HG03139 (cell line): ENCODE measurements at regions not wholly inside any gene's neighbourhood (a gene's known extent, or its start where the extent isn't known, plus 50 kb on each side); places are given as distances from the start of the nearest gene placed in this dataset.

ENCODE experiments used
- ATAC-seq: cut with Tn5 transposase; IDR thresholded peaks from one replicate; pipeline ENCODE4 v1.9.1; 2021; ENCODE audit not compliant: unreplicated experiment

- ATAC-seq = no peak
These were observed 140.5 kb downstream of the TSN start for GRCh38 chr2:121895723-121896571.

GRCh38 chr2:121897335-121897970 lies 142.0 kb downstream of the TSN start:
- peak; percentile 86 for ATAC-seq

DNA sequence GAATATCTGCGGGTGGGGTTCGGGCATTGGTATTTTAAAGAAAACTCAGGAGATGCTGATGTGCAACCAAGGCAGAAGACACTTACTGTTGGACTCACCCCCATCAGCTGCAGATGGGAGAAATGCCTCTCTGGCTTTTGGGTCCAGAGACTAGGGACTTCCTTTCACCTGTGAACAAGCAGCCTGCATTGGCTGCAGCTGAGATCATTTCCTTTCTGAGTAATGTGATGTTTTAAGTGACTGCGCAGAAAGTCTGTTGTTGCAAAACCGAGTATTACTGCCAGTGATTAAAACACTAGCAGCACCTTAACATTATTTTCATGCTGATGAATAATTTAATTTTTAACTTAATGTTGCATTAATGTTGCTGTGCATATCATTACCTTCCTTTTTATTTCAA lies 143.0 kb downstream of the TSN start:
- no peak for ATAC-seq

DNA sequence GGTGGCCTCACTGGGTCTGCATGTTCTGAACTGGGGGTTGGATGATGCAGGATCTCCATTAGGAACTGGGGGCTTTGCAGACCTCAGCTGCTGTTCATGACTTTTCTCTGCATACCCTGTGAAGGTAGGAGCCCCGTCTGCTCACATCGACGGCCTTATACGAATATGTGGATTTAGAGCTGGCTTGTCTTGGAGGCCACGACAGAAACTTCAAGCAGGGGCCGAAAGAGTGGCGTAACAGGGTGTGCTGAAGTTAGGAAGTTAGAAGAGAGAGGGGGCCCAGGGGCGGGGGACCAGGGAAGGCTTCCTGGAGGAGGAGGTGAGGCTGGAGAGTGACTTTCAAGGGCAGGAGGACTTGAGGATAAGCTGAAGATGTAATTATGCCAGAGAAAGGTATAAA lies 144.9 kb downstream of the TSN start:
- ATAC-seq = no peak

DNA sequence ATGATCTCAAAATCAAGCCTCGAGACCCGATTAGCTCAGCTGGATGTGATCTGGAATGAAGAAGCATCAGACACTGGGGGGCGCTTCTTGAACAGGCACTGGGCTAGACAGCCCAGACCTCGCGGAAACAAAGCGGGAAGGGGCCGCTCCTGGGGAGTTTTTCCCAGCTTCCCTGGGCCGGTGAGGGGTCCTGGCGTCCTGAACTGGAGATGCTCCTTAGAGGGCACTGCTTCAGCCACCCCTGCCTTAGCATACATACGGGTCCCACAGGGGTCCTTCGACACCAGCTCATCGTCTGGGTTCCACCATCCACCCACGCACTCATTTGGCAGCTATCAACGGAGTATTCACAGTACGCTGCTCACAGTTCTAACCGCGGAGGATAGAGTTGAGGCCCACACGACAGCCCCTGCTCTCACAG lies 146.7 kb downstream of the TSN start:
- no peak for ATAC-seq

DNA sequence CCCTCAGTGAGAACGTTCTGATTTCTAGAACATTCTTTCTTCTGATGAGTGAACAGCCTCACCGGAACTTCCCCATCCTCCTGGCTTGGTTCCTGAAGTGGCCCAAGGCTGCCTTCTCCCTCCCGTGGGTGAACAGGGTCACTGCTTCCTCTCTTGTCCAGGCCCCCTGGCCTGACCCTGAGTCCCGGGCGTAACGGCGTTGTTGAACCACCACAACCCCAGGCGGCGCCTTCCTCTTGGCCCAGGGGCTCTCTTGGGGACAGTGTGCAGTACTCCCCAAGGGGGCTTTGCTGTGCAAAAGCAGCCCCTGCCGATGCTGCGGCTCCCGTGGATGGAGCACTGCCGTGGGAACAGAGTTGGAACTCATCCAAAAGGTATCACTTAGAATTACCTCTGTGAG lies 147.2 kb downstream of the TSN start:
- ATAC-seq = no peak

DNA sequence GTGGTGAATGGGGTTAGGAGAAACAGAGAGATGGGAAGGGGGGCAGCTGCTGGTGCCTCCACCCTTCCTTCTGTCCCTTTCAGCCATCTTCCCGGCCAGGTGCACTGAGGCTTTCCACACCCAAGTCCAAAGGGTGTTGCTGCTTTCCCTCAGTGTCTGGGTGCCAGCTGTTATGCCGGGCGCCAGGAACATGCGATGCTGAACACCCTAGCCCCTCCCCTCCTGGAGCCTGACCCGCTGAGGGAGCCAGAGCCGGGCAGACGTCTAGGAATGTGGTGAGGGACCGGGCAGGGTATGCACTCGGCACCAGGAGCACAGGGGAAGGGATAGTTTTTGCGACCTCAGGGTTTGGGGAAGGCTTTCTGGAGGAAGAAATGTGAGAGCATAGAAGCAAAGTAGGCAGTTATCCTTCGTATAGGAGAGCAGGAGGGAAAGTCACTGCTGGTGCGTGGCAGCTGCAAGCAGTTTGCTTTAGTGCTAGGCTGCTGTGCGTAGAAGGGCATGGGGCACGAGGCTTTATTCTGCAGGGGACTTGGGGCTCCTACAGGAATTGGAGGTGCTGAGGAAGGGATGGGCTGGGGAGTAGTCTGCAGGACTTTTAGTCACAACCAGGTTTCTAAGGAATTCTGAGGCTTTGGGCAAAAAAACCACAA lies 147.7 kb downstream of the TSN start:
- no peak for ATAC-seq

DNA sequence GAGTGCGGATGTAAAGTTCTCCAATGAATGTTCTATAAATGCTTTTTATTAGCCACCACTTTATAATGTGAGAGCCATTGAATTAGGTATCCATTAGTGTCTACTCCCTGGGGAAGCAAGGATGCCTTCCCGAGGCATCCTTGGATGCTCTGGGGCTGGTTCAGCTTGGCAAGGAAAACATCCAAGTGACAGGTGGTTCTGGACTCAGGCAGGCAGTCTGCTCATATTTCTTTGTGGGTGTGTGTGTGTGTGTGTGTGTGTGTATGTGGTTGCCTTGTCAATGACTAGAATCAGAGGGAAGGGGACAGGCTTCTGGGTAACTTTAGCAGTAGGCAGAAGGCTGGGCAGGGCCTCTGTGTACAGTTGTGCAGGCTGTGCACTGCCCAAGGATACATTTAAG lies 149.2 kb downstream of the TSN start:
- ATAC-seq = no peak

GRCh38 chr2:121905201-121905600 lies 149.8 kb downstream of the TSN start:
- ATAC-seq = no peak

GRCh38 chr2:121906170-121906569 lies 150.7 kb downstream of the TSN start:
- no peak for ATAC-seq

DNA sequence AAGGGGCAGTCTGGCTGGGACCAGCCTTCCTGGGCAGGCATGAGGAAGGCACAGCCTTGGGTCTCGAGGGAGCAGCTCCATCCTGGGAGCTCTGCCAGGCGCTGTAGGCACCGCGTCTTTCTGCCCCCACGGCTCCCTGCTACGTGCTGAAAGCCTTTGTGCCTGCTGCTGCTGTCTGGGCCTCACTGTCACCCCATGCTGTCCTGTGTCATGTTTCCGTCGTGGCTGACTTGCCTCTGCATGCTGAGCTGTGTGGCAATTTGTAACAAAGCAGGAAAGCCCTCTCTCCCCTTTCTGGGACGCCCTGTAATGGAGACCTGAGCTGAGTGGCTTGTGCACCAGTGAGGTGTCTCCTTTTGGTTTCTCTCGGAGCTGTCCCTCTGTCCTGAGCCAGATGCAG lies 152.5 kb downstream of the TSN start:
- ATAC-seq = no peak

DNA sequence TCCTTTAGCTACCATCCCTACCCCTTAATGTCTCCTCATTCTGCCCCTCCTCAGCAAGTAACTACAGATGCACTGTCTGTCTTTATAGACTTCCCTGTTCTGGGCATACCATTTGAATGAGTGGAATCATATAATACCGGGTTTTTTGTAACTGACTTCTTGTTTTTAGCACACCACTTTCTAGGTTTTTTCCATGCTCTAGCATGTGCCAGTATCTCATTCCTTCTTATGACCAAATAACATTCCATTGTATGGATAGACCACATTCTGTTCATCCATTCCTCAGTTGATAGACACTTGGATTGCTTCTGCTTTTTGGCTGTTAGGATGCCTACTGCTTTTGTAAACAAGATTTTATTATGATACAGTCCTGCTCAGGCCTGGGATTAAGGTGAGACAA lies 154.7 kb downstream of the TSN start:
- ATAC-seq = no peak

DNA sequence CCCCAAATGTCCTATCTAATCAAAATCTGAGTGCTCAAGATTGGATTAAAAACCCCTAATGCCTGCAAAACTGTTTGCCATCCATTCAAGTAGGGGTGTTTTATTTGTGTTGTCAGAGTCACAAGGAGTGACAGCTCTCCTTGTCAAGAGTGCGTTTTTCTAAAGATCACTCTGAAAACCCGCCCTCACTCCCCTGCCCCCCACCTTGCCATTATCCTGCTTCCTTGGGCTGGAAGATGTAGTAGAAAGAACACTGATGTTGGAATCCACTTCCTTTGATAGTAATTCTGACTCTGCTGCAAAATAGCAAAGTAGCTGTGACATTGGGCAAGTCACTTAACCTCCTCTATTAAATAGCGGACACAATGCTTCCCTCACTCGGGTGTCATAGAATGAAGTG lies 155.6 kb downstream of the TSN start:
- no peak for ATAC-seq

DNA sequence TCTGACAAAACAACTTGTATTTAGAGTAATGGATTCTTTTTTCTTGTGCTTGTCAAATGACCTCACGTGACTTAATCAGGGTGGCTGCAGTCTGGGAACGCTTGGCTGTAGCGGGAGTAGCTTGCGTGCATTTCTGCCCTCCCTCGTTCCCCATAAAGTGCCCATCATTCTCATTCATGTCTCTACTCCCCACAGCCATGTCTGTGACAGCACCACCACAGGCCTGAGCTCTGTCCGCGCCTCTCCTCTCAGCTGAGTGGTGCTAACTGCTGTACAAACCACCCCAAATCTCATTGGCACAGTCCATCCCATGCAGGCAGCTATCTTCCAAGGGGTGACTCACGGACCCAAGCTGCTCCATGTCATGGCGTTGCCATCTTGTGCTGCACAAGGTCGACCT lies 161.7 kb downstream of the TSN start:
- no peak for ATAC-seq

GRCh38 chr2:121918231-121918630 lies 162.8 kb downstream of the TSN start:
- no peak for ATAC-seq

DNA sequence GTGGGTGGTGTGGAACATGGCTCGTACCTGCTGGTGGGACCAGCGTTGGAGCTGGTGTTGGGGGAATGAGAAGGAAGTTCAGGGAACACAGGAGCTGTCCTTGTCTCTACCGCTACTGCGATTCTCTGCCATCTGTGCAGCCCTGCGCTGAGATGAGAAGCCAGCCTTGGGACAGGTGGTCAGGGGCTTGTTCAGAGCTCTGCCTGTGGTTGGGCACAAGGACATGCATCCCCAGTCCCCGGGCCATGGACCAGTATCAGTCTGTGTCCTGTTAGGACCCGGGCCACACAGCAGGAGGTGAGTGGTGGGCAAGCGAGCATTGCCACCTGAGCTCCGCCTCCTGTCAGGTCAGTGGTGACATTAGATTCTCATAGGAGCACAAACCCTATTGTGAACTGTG lies 164.4 kb downstream of the TSN start:
- no peak for ATAC-seq

GRCh38 chr2:121925466-121925865 lies 170.0 kb downstream of the TSN start:
- no peak for ATAC-seq

DNA sequence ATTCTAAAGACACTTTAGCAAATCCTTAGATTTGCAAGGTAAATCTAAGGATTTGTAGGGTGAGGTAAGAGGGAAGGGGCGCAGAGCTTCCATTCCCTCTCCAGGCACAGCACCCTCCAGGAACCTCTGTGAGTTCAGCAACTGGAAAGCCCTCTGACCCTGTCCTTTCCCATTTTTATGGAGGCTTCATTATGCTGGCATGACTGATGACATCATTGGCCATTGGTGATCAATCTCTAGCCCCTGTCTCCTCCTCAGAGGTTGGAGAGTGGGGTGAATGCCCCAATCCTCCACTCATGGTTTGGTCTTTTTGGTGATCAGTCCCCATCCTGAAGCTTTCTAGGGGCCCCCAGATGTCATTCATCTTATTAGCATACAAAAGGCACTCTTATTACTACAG lies 187.8 kb downstream of the TSN start:
- ATAC-seq = no peak

- ATAC-seq = no peak
These were observed 188.8 kb downstream of the TSN start for GRCh38 chr2:121944072-121944831.

DNA sequence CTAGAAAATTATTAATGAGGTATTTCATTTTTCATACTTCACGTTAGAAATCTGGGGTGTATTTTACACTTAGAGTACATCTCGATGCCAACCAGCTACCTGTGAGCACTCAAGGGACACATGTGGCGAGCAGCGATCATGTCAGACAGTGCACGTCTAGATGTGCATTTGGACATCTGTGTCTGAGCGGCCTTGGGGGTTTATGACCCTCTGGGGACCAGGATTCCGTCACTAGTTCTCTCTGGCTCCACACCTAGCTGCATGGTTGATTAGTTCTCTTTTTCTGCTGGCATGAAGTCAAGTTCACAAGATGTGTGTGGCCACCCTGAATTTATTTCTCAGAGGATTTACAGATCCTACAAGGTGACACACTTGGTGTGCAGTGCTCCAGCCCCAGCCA lies 192.2 kb downstream of the TSN start:
- ATAC-seq = no peak

- no peak for ATAC-seq
These were observed 193.8 kb downstream of the TSN start for GRCh38 chr2:121949271-121949670.
